A673 (cell line): ENCODE measurements at regions not wholly inside any gene's neighbourhood (a gene's known extent, or its start where the extent isn't known, plus 50 kb on each side); places are given as distances from the start of the nearest gene placed in this dataset.

Experiments
- EZH2 ChIP-seq: fragments of 200-600 bp; sonication (generic); IDR thresholded peaks from 2 replicates; pipeline ENCODE4 v1.6.1; 2017; ENCODE audit warnings: borderline replicate concordance, low read depth, mild to moderate bottlenecking, mixed read lengths, antibody characterized with exemption, low read length; ENCODE audit not compliant: poor library complexity, severe bottlenecking
- TF ChIP-seq, protein P1 (sequence below): fragments of 300-800, 200-600 bp; sonication (generic); conservative IDR thresholded peaks from 2 replicates; pipeline ENCODE4 v1.5.1; 2017; ENCODE audit warnings: low read depth, mild to moderate bottlenecking, antibody characterized with exemption, low read length, moderate library complexity, mixed read lengths

DNA sequence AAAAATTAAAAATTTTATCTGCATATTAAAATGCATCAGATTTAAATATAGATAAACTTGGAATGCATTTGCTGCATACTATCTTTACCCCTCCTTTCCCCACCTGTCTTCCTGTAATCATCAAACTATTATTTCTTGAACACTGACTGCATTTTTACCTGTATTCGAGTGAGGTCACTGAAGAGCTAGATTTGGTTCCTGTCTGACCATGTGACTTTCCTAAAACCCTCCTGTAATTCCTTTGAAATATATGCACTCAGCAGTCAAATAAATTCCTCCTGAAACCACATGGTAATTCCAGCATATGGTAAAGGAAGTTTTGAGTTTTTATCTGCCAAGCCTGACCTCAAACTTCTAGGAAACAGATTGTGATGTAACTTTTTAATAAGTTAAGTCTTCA is 445.6 kb upstream of the FRG2C start:
- TF ChIP-seq, protein P1, sequence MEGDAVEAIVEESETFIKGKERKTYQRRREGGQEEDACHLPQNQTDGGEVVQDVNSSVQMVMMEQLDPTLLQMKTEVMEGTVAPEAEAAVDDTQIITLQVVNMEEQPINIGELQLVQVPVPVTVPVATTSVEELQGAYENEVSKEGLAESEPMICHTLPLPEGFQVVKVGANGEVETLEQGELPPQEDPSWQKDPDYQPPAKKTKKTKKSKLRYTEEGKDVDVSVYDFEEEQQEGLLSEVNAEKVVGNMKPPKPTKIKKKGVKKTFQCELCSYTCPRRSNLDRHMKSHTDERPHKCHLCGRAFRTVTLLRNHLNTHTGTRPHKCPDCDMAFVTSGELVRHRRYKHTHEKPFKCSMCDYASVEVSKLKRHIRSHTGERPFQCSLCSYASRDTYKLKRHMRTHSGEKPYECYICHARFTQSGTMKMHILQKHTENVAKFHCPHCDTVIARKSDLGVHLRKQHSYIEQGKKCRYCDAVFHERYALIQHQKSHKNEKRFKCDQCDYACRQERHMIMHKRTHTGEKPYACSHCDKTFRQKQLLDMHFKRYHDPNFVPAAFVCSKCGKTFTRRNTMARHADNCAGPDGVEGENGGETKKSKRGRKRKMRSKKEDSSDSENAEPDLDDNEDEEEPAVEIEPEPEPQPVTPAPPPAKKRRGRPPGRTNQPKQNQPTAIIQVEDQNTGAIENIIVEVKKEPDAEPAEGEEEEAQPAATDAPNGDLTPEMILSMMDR, result no peak
- TF ChIP-seq EZH2, result no peak
